ENCODE measurements at regions not wholly inside any gene's neighbourhood (a gene's known extent, or its start where the extent isn't known, plus 50 kb on each side); places are given as distances from the start of the nearest gene placed in this dataset.

- no peak for DNase-seq
Measured at GRCh38 chr4:173919196-173919595, 364.3 kb downstream of the FBXO8 start.

GRCh38 chr4:173917255-173917960, 366.1 kb downstream of the FBXO8 start:
- DNase-seq: no peak

- no peak for DNase-seq
Measured at GRCh38 chr4:173913496-173913895, 370.0 kb downstream of the FBXO8 start.

GRCh38 chr4:173912384-173912783, 371.1 kb downstream of the FBXO8 start:
- no peak for DNase-seq

- DNase-seq: peak; percentile 91
Measured at GRCh38 chr4:173910891-173911290, 372.6 kb downstream of the FBXO8 start.

- peak; percentile 85 to 92 for DNase-seq
Measured at GRCh38 chr4:173909294-173909693, 374.2 kb downstream of the FBXO8 start.

- DNase-seq: no peak
Measured at GRCh38 chr4:173899813-173900212, 369.8 kb upstream of the HAND2 start.

- no peak for DNase-seq
Measured at GRCh38 chr4:173891072-173891471, 361.0 kb upstream of the HAND2 start.

GRCh38 chr4:173883821-173884220, 353.8 kb upstream of the HAND2 start:
- DNase-seq: no peak

- DNase-seq: no peak
Measured at GRCh38 chr4:173880897-173881296, 350.9 kb upstream of the HAND2 start.

GRCh38 chr4:173879509-173879908, 349.5 kb upstream of the HAND2 start:
- no peak for DNase-seq

- DNase-seq: no peak
Measured at GRCh38 chr4:173878701-173879100, 348.7 kb upstream of the HAND2 start.

GRCh38 chr4:173871643-173872042, 341.6 kb upstream of the HAND2 start:
- DNase-seq: no peak

GRCh38 chr4:173866322-173867026, 336.4 kb upstream of the HAND2 start:
- no peak for DNase-seq

- DNase-seq: no peak
Measured at GRCh38 chr4:173862754-173863153, 332.7 kb upstream of the HAND2 start.

- DNase-seq: no peak
Measured at GRCh38 chr4:173860094-173860493, 330.1 kb upstream of the HAND2 start.

- no peak for DNase-seq
Measured at GRCh38 chr4:173859091-173859713, 329.2 kb upstream of the HAND2 start.

GRCh38 chr4:173858471-173858870, 328.4 kb upstream of the HAND2 start:
- no peak for DNase-seq

- DNase-seq: no peak
Measured at GRCh38 chr4:173857828-173858227, 327.8 kb upstream of the HAND2 start.

GRCh38 chr4:173855015-173855414, 325.0 kb upstream of the HAND2 start:
- DNase-seq: no peak

- DNase-seq: no peak
Measured at GRCh38 chr4:173852775-173853174, 322.7 kb upstream of the HAND2 start.

- DNase-seq: no peak
Measured at GRCh38 chr4:173845580-173845979, 315.6 kb upstream of the HAND2 start.

- no peak for DNase-seq
Measured at GRCh38 chr4:173839865-173840264, 309.8 kb upstream of the HAND2 start.

GRCh38 chr4:173837517-173837916, 307.5 kb upstream of the HAND2 start:
- no peak for DNase-seq

Measured in Kasumi-1 (cell line).